ENCODE measurements at regions not wholly inside any gene's neighbourhood (a gene's known extent, or its start where the extent isn't known, plus 50 kb on each side); places are given as distances from the start of the nearest gene placed in this dataset.

- H3K4me3 ChIP-seq (ENCODE audit: low read length) = no peak overlapping the region
- no peak for DNase-seq (ENCODE audit: low read depth, low spot score)
These were observed 122.0 kb upstream of the ARID1B start for GRCh38 chr6:156654919-156655918.

- no peak for DNase-seq (ENCODE audit: low read depth, low spot score)
- H3K4me3 ChIP-seq (ENCODE audit: low read length) = no peak overlapping the region
These were observed 124.9 kb upstream of the ARID1B start for GRCh38 chr6:156652231-156652750.

GRCh38 chr6:156651486-156651885 lies 125.7 kb upstream of the ARID1B start:
- H3K4me3 ChIP-seq (ENCODE audit: low read length) = no peak overlapping the region
- no peak for DNase-seq (ENCODE audit: low read depth, low spot score)

- no peak for DNase-seq (ENCODE audit: low read depth, low spot score)
- H3K4me3 ChIP-seq (ENCODE audit: low read length) = no peak overlapping the region
These were observed 126.2 kb upstream of the ARID1B start for GRCh38 chr6:156650896-156651390.

- H3K4me3 ChIP-seq (ENCODE audit: low read length) = no peak overlapping the region
- DNase-seq (ENCODE audit: low read depth, low spot score) = no peak
These were observed 128.6 kb upstream of the ARID1B start for GRCh38 chr6:156648616-156649015.

GRCh38 chr6:156647991-156648390 lies 129.2 kb upstream of the ARID1B start:
- DNase-seq (ENCODE audit: low read depth, low spot score) = no peak

GRCh38 chr6:156647140-156647784 lies 129.9 kb upstream of the ARID1B start:
- H3K4me3 ChIP-seq (ENCODE audit: low read length) = no peak overlapping the region
- no peak for DNase-seq (ENCODE audit: low read depth, low spot score)

More at GRCh38 chr6:156647991-156648390, 129.2 kb upstream of the ARID1B start:
- H3K4me3 ChIP-seq (ENCODE audit: low read length) = no peak overlapping the region

- DNase-seq (ENCODE audit: low read depth, low spot score) = no peak
- no peak overlapping the region for H3K4me3 ChIP-seq (ENCODE audit: low read length)
These were observed 130.7 kb upstream of the ARID1B start for GRCh38 chr6:156646496-156646895.

- no peak for DNase-seq (ENCODE audit: low read depth, low spot score)
These were observed 132.1 kb upstream of the ARID1B start for GRCh38 chr6:156645097-156645496.

GRCh38 chr6:156639009-156639721 lies 138.0 kb upstream of the ARID1B start:
- H3K4me3 ChIP-seq (ENCODE audit: low read length) = no peak overlapping the region
- DNase-seq (ENCODE audit: low read depth, low spot score) = no peak

More at GRCh38 chr6:156645097-156645496, 132.1 kb upstream of the ARID1B start:
- no peak overlapping the region for H3K4me3 ChIP-seq (ENCODE audit: low read length)

- H3K4me3 ChIP-seq (ENCODE audit: low read length) = no peak overlapping the region
- DNase-seq (ENCODE audit: low read depth, low spot score) = no peak
These were observed 138.6 kb upstream of the ARID1B start for GRCh38 chr6:156638581-156638980.

GRCh38 chr6:156634951-156635371 lies 142.2 kb upstream of the ARID1B start:
- H3K4me3 ChIP-seq (ENCODE audit: low read length) = no peak overlapping the region
- no peak for DNase-seq (ENCODE audit: low read depth, low spot score)

- no peak overlapping the region for H3K4me3 ChIP-seq (ENCODE audit: low read length)
- DNase-seq (ENCODE audit: low read depth, low spot score) = peak; percentile 59
These were observed 143.1 kb upstream of the ARID1B start for GRCh38 chr6:156634048-156634447.

GRCh38 chr6:156633291-156633690 lies 143.9 kb upstream of the ARID1B start:
- DNase-seq (ENCODE audit: low read depth, low spot score) = no peak
- H3K4me3 ChIP-seq (ENCODE audit: low read length) = no peak overlapping the region

GRCh38 chr6:156630613-156631302 lies 146.4 kb upstream of the ARID1B start:
- no peak overlapping the region for H3K4me3 ChIP-seq (ENCODE audit: low read length)
- no peak for DNase-seq (ENCODE audit: low read depth, low spot score)

- DNase-seq (ENCODE audit: low read depth, low spot score) = no peak
- H3K4me3 ChIP-seq (ENCODE audit: low read length) = no peak overlapping the region
These were observed 148.4 kb upstream of the ARID1B start for GRCh38 chr6:156628805-156629204.

- H3K4me3 ChIP-seq (ENCODE audit: low read length) = no peak overlapping the region
- DNase-seq (ENCODE audit: low read depth, low spot score) = no peak
These were observed 149.7 kb upstream of the ARID1B start for GRCh38 chr6:156627524-156627923.

- DNase-seq (ENCODE audit: low read depth, low spot score) = no peak
- H3K4me3 ChIP-seq (ENCODE audit: low read length) = no peak overlapping the region
These were observed 155.0 kb upstream of the ARID1B start for GRCh38 chr6:156622185-156622584.

GRCh38 chr6:156620331-156620730 lies 156.8 kb upstream of the ARID1B start:
- no peak overlapping the region for H3K4me3 ChIP-seq (ENCODE audit: low read length)
- DNase-seq (ENCODE audit: low read depth, low spot score) = no peak

All from Jurkat, Clone E6-1 (cell line).